IMR-90 (cell line): ENCODE measurements at regions not wholly inside any gene's neighbourhood (a gene's known extent, or its start where the extent isn't known, plus 50 kb on each side); places are given as distances from the start of the nearest gene placed in this dataset.

Experiments used
- ATAC-seq: fragments of 200-7000 bp; cut with Tn5 transposase; 2 replicates; pipeline ENCODE4 v1.9.1; 2020; ENCODE audit warnings: low read depth, mild to moderate bottlenecking, moderate library complexity
- BruUV-seq: library from RNA; stranded (reverse); fragments of 400-500 nt; replicated peaks from 2 replicates; lab custom pipeline; 2021; lab: Mats Ljungman, UMichigan
- CTCF ChIA-PET: fragments of 300-600 bp; formaldehyde crosslinking; extraction: SDS; loops from one replicate; lab custom pipeline; 2021; ENCODE audit warnings: antibody characterized with exemption; lab: Yijun Ruan, JAX
- POLR2A ChIA-PET: fragments of 300-600 bp; sonication (Branson Sonifier 250); formaldehyde crosslinking; loops from one replicate; lab custom pipeline; 2022; ENCODE audit warnings: antibody characterized with exemption; ENCODE audit not compliant: unreplicated experiment; lab: Charles Lee
- DNase-seq: peaks from one replicate; pipeline ENCODE4 v3.0.0; 2013
- H2AFZ ChIP-seq: replicated peaks from 2 replicates; pipeline ENCODE3; 2013; ENCODE audit warnings: low read length, mild to moderate bottlenecking; ENCODE audit not compliant: poor library complexity
- H2AK5ac ChIP-seq: 2 replicates; pipeline ENCODE4 v1.6.1; 2013; ENCODE audit warnings: low read depth, low read length, inconsistent platforms
- H2AK9ac ChIP-seq: replicated peaks from 2 replicates; pipeline ENCODE3; 2013; ENCODE audit warnings: mild to moderate bottlenecking, low read depth, low read length, moderate library complexity; ENCODE audit not compliant: poor library complexity
- H2BK120ac ChIP-seq: 2 replicates; pipeline ENCODE4 v1.6.1; 2013; ENCODE audit warnings: low read depth, low read length, inconsistent platforms
- H2BK15ac ChIP-seq: 3 replicates; pipeline ENCODE4 v1.6.1; 2013; ENCODE audit warnings: low read depth, low read length, inconsistent platforms
- H2BK20ac ChIP-seq: 2 replicates; pipeline ENCODE4 v1.6.1; 2013; ENCODE audit warnings: low read depth, mild to moderate bottlenecking, inconsistent platforms, low read length, moderate library complexity
- H2BK5ac ChIP-seq: 2 replicates; pipeline ENCODE4 v1.6.1; 2013; ENCODE audit warnings: mild to moderate bottlenecking, low read depth, low read length, inconsistent platforms; ENCODE audit not compliant: poor library complexity, severe bottlenecking
- H3K14ac ChIP-seq: replicated peaks from 2 replicates; pipeline ENCODE4 v1.6.1; 2013; ENCODE audit warnings: low read depth, low read length, inconsistent platforms
- H3K18ac ChIP-seq: 2 replicates; pipeline ENCODE4 v1.6.1; 2013; ENCODE audit warnings: low read depth, low read length, control low read depth
- H3K23ac ChIP-seq: 2 replicates; pipeline ENCODE4 v1.6.1; 2013; ENCODE audit warnings: low read depth, low read length, inconsistent platforms
- H3K27ac ChIP-seq: 2 replicates; pipeline ENCODE4 v1.5.1; 2013; ENCODE audit warnings: mild to moderate bottlenecking, control low read depth, low read length; ENCODE audit not compliant: insufficient read depth
- H3K27me3 ChIP-seq: 2 replicates; pipeline ENCODE4 v1.6.1; 2013; ENCODE audit warnings: low read length; ENCODE audit not compliant: control insufficient read depth, insufficient read depth
- H3K36me3 ChIP-seq: 2 replicates; pipeline ENCODE4 v1.6.1; 2013; ENCODE audit warnings: low read length, mixed read lengths; ENCODE audit not compliant: control insufficient read depth, insufficient read depth
- H3K4ac ChIP-seq: 2 replicates; pipeline ENCODE4 v1.6.1; 2013; ENCODE audit warnings: low read depth, low read length, inconsistent platforms
- H3K4me1 ChIP-seq: 2 replicates; pipeline ENCODE4 v1.6.1; 2013; ENCODE audit warnings: low read length, mixed read lengths; ENCODE audit not compliant: control insufficient read depth, insufficient read depth
- H3K4me2 ChIP-seq: 2 replicates; pipeline ENCODE4 v1.6.1; 2013; ENCODE audit warnings: low read depth, mild to moderate bottlenecking, control low read depth, low read length, moderate library complexity
- H3K4me3 ChIP-seq: 2 replicates; pipeline ENCODE4 v1.5.1; 2013; ENCODE audit warnings: low read depth, mild to moderate bottlenecking, control low read depth, low read length, moderate library complexity; ENCODE audit not compliant: insufficient read depth
- H3K56ac ChIP-seq: 2 replicates; pipeline ENCODE4 v1.6.1; 2013; ENCODE audit warnings: low read length, inconsistent platforms; ENCODE audit not compliant: insufficient read depth; ENCODE audit errors: extremely low read depth
- H3K79me1 ChIP-seq, 2 experiments: 2 replicates each; pipeline ENCODE4 v1.6.1; 2013; ENCODE audit warnings: low read length in 2 of 2, inconsistent platforms in 1 of 2, low read depth in 1 of 2
- H3K9ac ChIP-seq: 2 replicates; pipeline ENCODE4 v1.6.1; 2013; ENCODE audit warnings: low read depth, low read length, control low read depth
- H3K9me1 ChIP-seq: 2 replicates; pipeline ENCODE4 v1.6.1; 2013; ENCODE audit warnings: low read length, inconsistent platforms; ENCODE audit not compliant: insufficient read depth
- H3K9me3 ChIP-seq: 2 replicates; pipeline ENCODE4 v1.6.1; 2013; ENCODE audit warnings: low read length; ENCODE audit not compliant: control insufficient read depth, insufficient read depth
- H4K20me1 ChIP-seq: 2 replicates; pipeline ENCODE4 v1.6.1; 2013; ENCODE audit warnings: low read length, inconsistent platforms; ENCODE audit not compliant: insufficient read depth
- H4K5ac ChIP-seq: 2 replicates; pipeline ENCODE4 v1.6.1; 2013; ENCODE audit warnings: mild to moderate bottlenecking, low read depth, low read length, control low read depth
- H4K8ac ChIP-seq, 2 experiments: 2 replicates each; pipeline ENCODE4 v1.6.1; 2013; ENCODE audit warnings: low read depth in 2 of 2, low read length in 2 of 2, control low read depth in 1 of 2, inconsistent platforms in 1 of 2
- H4K91ac ChIP-seq: 2 replicates; pipeline ENCODE4 v1.6.1; 2013; ENCODE audit warnings: low read depth, low read length, inconsistent platforms; ENCODE audit not compliant: insufficient read depth
- CHD1 ChIP-seq: IDR thresholded peaks from 2 replicates; pipeline ENCODE4 v1.6.1; 2012; ENCODE audit warnings: low read depth, low read length, improper control_type of control experiment
- ELK1 ChIP-seq: fragments of 150-350 bp; IDR thresholded peaks from 2 replicates; pipeline ENCODE4 v1.6.1; 2016; ENCODE audit warnings: low read depth, mild to moderate bottlenecking, low read length, moderate library complexity, borderline replicate concordance
- MAFK ChIP-seq: IDR thresholded peaks from 2 replicates; pipeline ENCODE4 v1.6.1; 2012; ENCODE audit warnings: low read depth, low read length, improper control_type of control experiment
- MAZ ChIP-seq: IDR thresholded peaks from 2 replicates; pipeline ENCODE4 v1.6.1; 2012; ENCODE audit warnings: low read depth, mild to moderate bottlenecking, low read length, improper control_type of control experiment, moderate library complexity, borderline replicate concordance
- NFE2L2 ChIP-seq: fragments of 150-350 bp; IDR thresholded peaks from 2 replicates; pipeline ENCODE4 v1.6.1; 2016; ENCODE audit warnings: low read depth, mild to moderate bottlenecking, low read length
- RAD21 ChIP-seq: IDR thresholded peaks from 2 replicates; pipeline ENCODE4 v1.6.1; 2012; ENCODE audit warnings: low read length, improper control_type of control experiment
- RCOR1 ChIP-seq: IDR thresholded peaks from 2 replicates; pipeline ENCODE4 v1.6.1; 2012; ENCODE audit warnings: mild to moderate bottlenecking, low read length, improper control_type of control experiment; ENCODE audit not compliant: insufficient replicate concordance
- SMC3 ChIP-seq: fragments of 150-350 bp; IDR thresholded peaks from 2 replicates; pipeline ENCODE4 v1.6.1; 2016; ENCODE audit warnings: low read depth, mild to moderate bottlenecking, antibody characterized with exemption, low read length, moderate library complexity
- WGBS, 2 experiments: methylation state at CpG; one replicate each; pipeline versions ENCODE4 v1.1.5 to v1.1.7; 2013; ENCODE audit warnings: missing lambda C conversion rate in 2 of 2; ENCODE audit not compliant: insufficient read length in 1 of 2; ENCODE audit errors: extremely low coverage in 2 of 2; 5-methylcytosine and 5-hydroxymethylcytosine counted together
- dilution Hi-C: fragments of 300-500 bp; cut with HindIII; formaldehyde crosslinking; loops from one replicate; pipeline ENCODE4 v1.14.3; 2018; ENCODE audit warnings: low sequenced_read_pairs; ENCODE audit not compliant: unreplicated experiment
- in situ Hi-C: fragments of 300-500 bp; cut with MboI; formaldehyde crosslinking; loops from 3 replicates; pipeline ENCODE4 v1.14.3; 2019; ENCODE audit warnings: low sequenced_read_pairs, inconsistent platforms, mixed read lengths
- intact Hi-C: fragments of 100-400 bp; cut with micrococcal nuclease; formaldehyde crosslinking; loops from 2 replicates; pipeline ENCODE4 v1.10.0; 2022
- TF ChIP-seq, protein P1 (sequence below): fragments of 150-350 bp; IDR thresholded peaks from 2 replicates; pipeline ENCODE4 v1.6.1; 2017; ENCODE audit warnings: mild to moderate bottlenecking, antibody characterized with exemption, low read length, low read depth

- no peak overlapping the region for H4K91ac ChIP-seq
- in situ Hi-C loops (no loop called here), intact Hi-C loops (no loop called here), dilution Hi-C loops (no loop called here)
- no peak overlapping the region for H2AFZ ChIP-seq
- H3K4me3 ChIP-seq: no peak overlapping the region
- H3K4me1 ChIP-seq: no peaks in the 10 kb centered on the region
- no TSS peak for BruUV-seq
- H2BK120ac ChIP-seq: no peak overlapping the region
- no peak overlapping the region for H3K4me2 ChIP-seq
- DNase-seq (no peak), ATAC-seq (no peak)
- H3K18ac ChIP-seq: no peak overlapping the region
- H3K36me3 ChIP-seq: no peaks in the 10 kb centered on the region
- no peak overlapping the region for H3K9ac ChIP-seq
- H2BK20ac ChIP-seq: no peak overlapping the region
- H3K9me1 ChIP-seq: no peaks in the 10 kb centered on the region
- peaks cover 11% of the 10 kb centered on the region for H3K27me3 ChIP-seq
- no peak overlapping the region for H3K56ac ChIP-seq
- TF ChIP-seq CHD1 (no peak), NFE2L2 (no peak), RAD21 (no peak), RCOR1 (no peak), MAZ (no peak), SMC3 (no peak), MAFK (no peak), ELK1 (no peak)
- TF ChIP-seq, protein P1, sequence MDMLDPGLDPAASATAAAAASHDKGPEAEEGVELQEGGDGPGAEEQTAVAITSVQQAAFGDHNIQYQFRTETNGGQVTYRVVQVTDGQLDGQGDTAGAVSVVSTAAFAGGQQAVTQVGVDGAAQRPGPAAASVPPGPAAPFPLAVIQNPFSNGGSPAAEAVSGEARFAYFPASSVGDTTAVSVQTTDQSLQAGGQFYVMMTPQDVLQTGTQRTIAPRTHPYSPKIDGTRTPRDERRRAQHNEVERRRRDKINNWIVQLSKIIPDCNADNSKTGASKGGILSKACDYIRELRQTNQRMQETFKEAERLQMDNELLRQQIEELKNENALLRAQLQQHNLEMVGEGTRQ: no peak
- H3K4ac ChIP-seq: no peak overlapping the region
- no peak overlapping the region for H2BK5ac ChIP-seq
- no peak overlapping the region for H3K27ac ChIP-seq
- no peak overlapping the region for H4K8ac ChIP-seq
- H2AK9ac ChIP-seq: no peak overlapping the region
- H4K20me1 ChIP-seq: no peaks in the 10 kb centered on the region
- H3K23ac ChIP-seq: no peak overlapping the region
- WGBS, 2 experiments: no CpG with 5 or more reads among the region's 2 CpGs
- H3K14ac ChIP-seq: no peak overlapping the region
- ChIA-PET CTCF (no interaction called here), POLR2A (no interaction called here)
- no peak overlapping the region for H2AK5ac ChIP-seq
- H3K9me3 ChIP-seq: peaks cover 4% of the 10 kb centered on the region
- no peak overlapping the region for H4K5ac ChIP-seq
- no peaks in the 10 kb centered on the region for H3K79me1 ChIP-seq
- no peak overlapping the region for H2BK15ac ChIP-seq
These were observed 150.2 kb downstream of the CSNK2A3 start for GRCh38 chr11:11202885-11203284.
